Natural killer cell (primary cell): ENCODE measurements at regions not wholly inside any gene's neighbourhood (a gene's known extent, or its start where the extent isn't known, plus 50 kb on each side); places are given as distances from the start of the nearest gene placed in this dataset.

Experiments
- ATAC-seq, 3 donors: fragments of 150-1000 bp in 2 of 3; fragments of 200-7000 bp in 1 of 3; cut with Tn5 transposase; 1 replicate in 1 of 3; 2 replicates in 2 of 3; pipeline ENCODE4 v1.10.0; 2021; ENCODE audit warnings: mild to moderate bottlenecking in 2 of 3, moderate library complexity in 2 of 3
- DNase-seq, 2 donors: peaks; one replicate each; pipeline versions ENCODE4 v3.0.0 to v3.0.0-alpha.2; 2013 to 2021; ENCODE audit warnings: mixed read lengths in 1 of 2
- H3K27ac ChIP-seq: one replicate; pipeline ENCODE4 v1.5.1; 2013; ENCODE audit warnings: mild to moderate bottlenecking, low read length
- H3K27me3 ChIP-seq: one replicate; pipeline ENCODE4 v1.6.1; 2013; ENCODE audit warnings: low read length; ENCODE audit not compliant: control insufficient read depth, insufficient read depth
- H3K36me3 ChIP-seq: one replicate; pipeline ENCODE4 v1.6.1; 2013; ENCODE audit warnings: low read length; ENCODE audit not compliant: control insufficient read depth, insufficient read depth
- H3K4me1 ChIP-seq: one replicate; pipeline ENCODE4 v1.6.1; 2013; ENCODE audit warnings: low read length; ENCODE audit not compliant: control insufficient read depth, insufficient read depth
- H3K4me3 ChIP-seq: one replicate; pipeline ENCODE4 v1.5.1; 2013; ENCODE audit warnings: low read length
- H3K9me3 ChIP-seq: one replicate; pipeline ENCODE4 v1.6.1; 2013; ENCODE audit warnings: low read length; ENCODE audit not compliant: control insufficient read depth, insufficient read depth
- H3K27ac Mint-ChIP-seq, 2 donors: one replicate each; pipeline ENCODE4 v1.8.0; 2022; ENCODE audit warnings: mild to moderate bottlenecking in 2 of 2, mixed read lengths in 2 of 2, moderate library complexity in 1 of 2
- H3K27me3 Mint-ChIP-seq, 2 donors: one replicate each; pipeline ENCODE4 v1.8.0; 2022; ENCODE audit warnings: low read depth in 2 of 2, mixed read lengths in 2 of 2
- H3K36me3 Mint-ChIP-seq: one replicate; pipeline ENCODE4 v1.8.0; 2022; ENCODE audit warnings: mixed read lengths
- H3K4me1 Mint-ChIP-seq, 2 donors: one replicate each; pipeline ENCODE4 v1.8.0; 2022; ENCODE audit warnings: mixed read lengths in 2 of 2
- H3K4me3 Mint-ChIP-seq: one replicate; pipeline ENCODE4 v1.8.0; 2022; ENCODE audit warnings: mild to moderate bottlenecking, moderate library complexity, mixed read lengths
- H3K9me3 Mint-ChIP-seq, 2 donors: one replicate each; pipeline ENCODE4 v1.8.0; 2022; ENCODE audit warnings: mixed read lengths in 2 of 2
- CTCF ChIP-seq: fragments of 200-600 bp; IDR thresholded peaks from one replicate; pipeline ENCODE4 v1.8.0; 2022; ENCODE audit warnings: antibody characterized with exemption
- WGBS: methylation state at CpG from one replicate; pipeline ENCODE4 v1.1.7; 2013; ENCODE audit warnings: missing lambda C conversion rate; ENCODE audit not compliant: insufficient coverage; 5-methylcytosine and 5-hydroxymethylcytosine counted together
- intact Hi-C: fragments of 100-400 bp; cut with micrococcal nuclease; formaldehyde crosslinking; loops from one replicate; pipeline ENCODE4 v1.14.2; 2022

GRCh38 chr5:3684771-3685354, 89.2 kb downstream of the IRX1 start:
- H3K4me1 Mint-ChIP-seq: no peaks in the 10 kb centered on the region
- DNase-seq (no peak), ATAC-seq (no peak)
- no peak overlapping the region for H3K4me3 ChIP-seq
- H3K27ac Mint-ChIP-seq: no peak overlapping the region
- no peak for TF ChIP-seq CTCF
- H3K27me3 Mint-ChIP-seq: peaks cover 0 to 4% of the 10 kb centered on the region in 2 donors
- H3K9me3 ChIP-seq: no peaks in the 10 kb centered on the region
- H3K27ac ChIP-seq: no peak overlapping the region
- intact Hi-C loops: no loop called here
- no peaks in the 10 kb centered on the region for H3K4me1 ChIP-seq
- no peaks in the 10 kb centered on the region for H3K36me3 ChIP-seq
- H3K27me3 ChIP-seq: no peaks in the 10 kb centered on the region
- H3K36me3 Mint-ChIP-seq: no peaks in the 10 kb centered on the region
- H3K4me3 Mint-ChIP-seq: no peak overlapping the region
- H3K9me3 Mint-ChIP-seq: no peaks in the 10 kb centered on the region
- WGBS: 93% methylated on average over 12 of the region's 12 CpGs

- intact Hi-C loops: no loop called here
- 85% methylated on average over 5 of the region's 5 CpGs for WGBS
- ATAC-seq (no peak), DNase-seq (no peak)
- Histone ChIP-seq H3K4me3 (no peak overlapping the region), H3K4me1 (no peaks in the 10 kb centered on the region), H3K36me3 (no peaks in the 10 kb centered on the region), H3K9me3 (no peaks in the 10 kb centered on the region), H3K27me3 (no peaks in the 10 kb centered on the region), H3K27ac (no peak overlapping the region)
- H3K9me3 Mint-ChIP-seq: peaks cover 2 to 6% of the 10 kb centered on the region in 2 donors
- no peak overlapping the region for H3K27ac Mint-ChIP-seq
- no peaks in the 10 kb centered on the region for H3K4me1 Mint-ChIP-seq
- no peak overlapping the region for H3K4me3 Mint-ChIP-seq
- no peaks in the 10 kb centered on the region for H3K36me3 Mint-ChIP-seq
- no peak for TF ChIP-seq CTCF
- peaks cover 7 to 34% of the 10 kb centered on the region in 2 donors for H3K27me3 Mint-ChIP-seq
These were observed 99.2 kb downstream of the IRX1 start for GRCh38 chr5:3694819-3695218.

- 80% methylated on average over 1 of the region's 2 CpGs for WGBS
- DNase-seq: no peak
These were observed 100.2 kb downstream of the IRX1 start for GRCh38 chr5:3695818-3696217.

More at GRCh38 chr5:3695818-3696217, 100.2 kb downstream of the IRX1 start:
- H3K27me3 ChIP-seq: no peaks in the 10 kb centered on the region
- Mint-ChIP-seq H3K27ac (no peak overlapping the region), H3K27me3 (peaks cover 8 to 30% of the 10 kb centered on the region in 2 donors), H3K9me3 (peaks cover 2 to 6% of the 10 kb centered on the region in 2 donors), H3K4me3 (no peak overlapping the region), H3K36me3 (no peaks in the 10 kb centered on the region), H3K4me1 (no peaks in the 10 kb centered on the region)
- H3K4me3 ChIP-seq: no peak overlapping the region
- no peak for ATAC-seq
- H3K4me1 ChIP-seq: no peaks in the 10 kb centered on the region
- no peaks in the 10 kb centered on the region for H3K9me3 ChIP-seq
- no peak overlapping the region for H3K27ac ChIP-seq
- H3K36me3 ChIP-seq: no peaks in the 10 kb centered on the region
- no peak for TF ChIP-seq CTCF
- intact Hi-C loops: no loop called here
